ENCODE measurements at regions not wholly inside any gene's neighbourhood (a gene's known extent, or its start where the extent isn't known, plus 50 kb on each side); places are given as distances from the start of the nearest gene placed in this dataset.

- no peak overlapping the region for H3K4me3 ChIP-seq
- H3K36me3 ChIP-seq: no peaks in the 10 kb centered on the region
- intact Hi-C loops (cut with DNase I): no loop called here
- H3K4me1 ChIP-seq: no peaks in the 10 kb centered on the region
- H3K9me3 ChIP-seq: no peaks in the 10 kb centered on the region
- TF ChIP-seq CTCF (IDR thresholded peaks at IDR 0.05): no peak
- DNase-seq (no peak), ATAC-seq (no peak)
- peaks cover 4% of the 10 kb centered on the region for H3K27me3 ChIP-seq
- H3K27ac ChIP-seq: no peak overlapping the region
Observed at GRCh38 chr14:61930101-61930857, 168.1 kb downstream of the SNAPC1 start.

GRCh38 chr14:61932974-61933373 is 170.8 kb downstream of the SNAPC1 start:
- Histone ChIP-seq H3K36me3 (no peaks in the 10 kb centered on the region), H3K27ac (no peak overlapping the region), H3K9me3 (no peaks in the 10 kb centered on the region), H3K4me3 (no peak overlapping the region), H3K27me3 (peaks cover 4% of the 10 kb centered on the region), H3K4me1 (no peaks in the 10 kb centered on the region)
- no peak for ATAC-seq
- no peak for TF ChIP-seq CTCF (IDR thresholded peaks at IDR 0.05)
- DNase-seq: no peak
- intact Hi-C loops (cut with DNase I): no loop called here

- no peak overlapping the region for H3K4me3 ChIP-seq
- intact Hi-C loops (cut with DNase I): no loop called here
- peaks cover 4% of the 10 kb centered on the region for H3K27me3 ChIP-seq
- H3K4me1 ChIP-seq: no peaks in the 10 kb centered on the region
- no peak overlapping the region for H3K27ac ChIP-seq
- DNase-seq: no peak
- no peak for ATAC-seq
- no peak for TF ChIP-seq CTCF (IDR thresholded peaks at IDR 0.05)
- H3K36me3 ChIP-seq: no peaks in the 10 kb centered on the region
- H3K9me3 ChIP-seq: no peaks in the 10 kb centered on the region
Observed at GRCh38 chr14:61934385-61934784, 172.2 kb downstream of the SNAPC1 start.

DNA sequence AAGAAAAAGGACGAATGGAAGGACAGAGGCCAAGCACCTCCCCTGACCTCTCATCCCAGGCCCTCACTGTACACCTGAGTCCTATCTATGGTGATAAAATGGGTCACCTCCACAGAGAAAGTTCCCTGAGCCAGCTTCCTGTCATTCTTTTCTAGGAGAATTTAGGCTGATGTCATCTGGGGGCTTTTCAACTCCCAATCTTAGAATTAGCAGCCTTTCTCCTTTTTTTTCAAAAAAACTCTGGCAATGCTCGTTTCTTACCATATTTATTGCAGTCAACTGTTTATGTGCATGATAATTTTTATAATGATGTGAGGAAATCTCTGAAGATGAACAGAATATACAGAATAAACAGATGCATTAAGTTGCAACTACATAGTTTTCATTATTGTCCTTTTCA is 177.6 kb downstream of the SNAPC1 start:
- intact Hi-C loops (cut with DNase I): no loop called here
- no peak for TF ChIP-seq CTCF (IDR thresholded peaks at IDR 0.05)
- Histone ChIP-seq H3K27ac (no peak overlapping the region), H3K27me3 (peaks cover 8% of the 10 kb centered on the region), H3K9me3 (no peaks in the 10 kb centered on the region), H3K4me1 (no peaks in the 10 kb centered on the region), H3K4me3 (no peak overlapping the region), H3K36me3 (no peaks in the 10 kb centered on the region)
- ATAC-seq: no peak
- DNase-seq: no peak

DNA sequence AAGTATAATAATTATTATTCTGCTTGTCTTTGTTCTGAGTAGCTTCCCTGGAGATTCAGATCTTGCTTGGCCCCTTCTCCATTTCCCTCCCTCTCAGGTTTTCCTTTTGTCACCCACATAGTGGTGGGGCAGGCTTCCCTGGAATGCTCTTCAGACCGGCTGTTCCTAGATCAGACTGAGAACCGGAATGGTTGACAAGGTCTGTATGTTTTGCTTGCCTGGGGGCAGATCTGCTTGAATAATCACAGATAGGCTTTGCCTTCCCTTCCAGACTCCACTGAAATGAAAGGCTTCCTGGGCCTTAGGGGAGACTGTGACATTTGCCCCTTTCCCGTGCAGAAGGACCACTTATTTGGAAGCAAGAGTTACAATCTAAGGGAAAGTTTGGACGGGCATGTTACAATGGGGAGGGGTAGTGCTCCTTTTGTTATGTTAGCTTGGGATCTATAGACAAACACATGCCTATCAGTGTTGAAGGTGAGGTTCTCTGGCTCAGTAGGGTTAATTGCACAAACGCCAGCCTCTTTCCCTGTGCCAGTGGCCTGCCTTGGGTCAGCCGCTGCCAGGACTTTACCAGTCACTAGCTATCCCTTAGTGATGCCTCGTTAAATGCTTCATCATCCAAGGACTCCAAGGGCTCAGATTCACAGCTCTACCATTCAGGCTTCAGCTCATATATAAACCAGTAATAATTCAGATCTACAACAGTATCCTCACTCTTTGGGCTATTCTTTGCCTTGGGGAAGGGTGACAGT is 178.6 kb downstream of the SNAPC1 start:
- Histone ChIP-seq H3K36me3 (no peaks in the 10 kb centered on the region), H3K9me3 (no peaks in the 10 kb centered on the region), H3K27ac (no peak overlapping the region), H3K27me3 (peaks cover 8% of the 10 kb centered on the region), H3K4me3 (no peak overlapping the region), H3K4me1 (no peaks in the 10 kb centered on the region)
- DNase-seq (no peak), ATAC-seq (no peak)
- intact Hi-C loops (cut with DNase I): no loop called here
- no peak for TF ChIP-seq CTCF (IDR thresholded peaks at IDR 0.05)

Measured in upper lobe of right lung (tissue), 1 donor.